H9 (cell line): ENCODE measurements at regions not wholly inside any gene's neighbourhood (a gene's known extent, or its start where the extent isn't known, plus 50 kb on each side); places are given as distances from the start of the nearest gene placed in this dataset.

Experiments
- DNase-seq: peaks from one replicate; pipeline ENCODE4 v3.0.0-alpha.2; 2017
- H2AFZ ChIP-seq: one replicate; pipeline ENCODE4 v1.6.1; 2013; ENCODE audit warnings: mild to moderate bottlenecking, low read length, control low read depth, moderate library complexity
- H2AK5ac ChIP-seq: 2 replicates; pipeline ENCODE4 v1.6.1; 2013; ENCODE audit warnings: low read length, control low read depth, mixed read lengths; ENCODE audit not compliant: insufficient read length
- H2BK120ac ChIP-seq: one replicate; pipeline ENCODE4 v1.6.1; 2013; ENCODE audit warnings: low read depth, mild to moderate bottlenecking, low read length, control low read depth, inconsistent platforms; ENCODE audit not compliant: poor library complexity, severe bottlenecking
- H2BK12ac ChIP-seq: 2 replicates; pipeline ENCODE4 v1.6.1; 2013; ENCODE audit warnings: low read length, control low read depth, mixed read lengths, low read depth; ENCODE audit not compliant: insufficient read length
- H2BK15ac ChIP-seq: 2 replicates; pipeline ENCODE4 v1.6.1; 2013; ENCODE audit warnings: low read depth, low read length, control low read depth
- H2BK20ac ChIP-seq: one replicate; pipeline ENCODE4 v1.6.1; 2013; ENCODE audit warnings: low read depth, mild to moderate bottlenecking, low read length, control low read depth, inconsistent platforms; ENCODE audit not compliant: poor library complexity, severe bottlenecking
- H2BK5ac ChIP-seq: 2 replicates; pipeline ENCODE4 v1.6.1; 2013; ENCODE audit warnings: low read length, control low read depth, mixed read lengths; ENCODE audit not compliant: insufficient read length
- H3K14ac ChIP-seq: 2 replicates; pipeline ENCODE4 v1.6.1; 2013; ENCODE audit warnings: low read length, control low read depth; ENCODE audit not compliant: insufficient read depth
- H3K18ac ChIP-seq: 2 replicates; pipeline ENCODE4 v1.6.1; 2013; ENCODE audit warnings: low read depth, mild to moderate bottlenecking, mixed read lengths, low read length, control low read depth; ENCODE audit not compliant: insufficient read length
- H3K23ac ChIP-seq: 2 replicates; pipeline ENCODE4 v1.6.1; 2013; ENCODE audit warnings: low read length, control low read depth, mixed read lengths, low read depth; ENCODE audit not compliant: insufficient read length
- H3K23me2 ChIP-seq: 2 replicates; pipeline ENCODE4 v1.6.1; 2013; ENCODE audit warnings: low read depth, mild to moderate bottlenecking, mixed read lengths, low read length, control low read depth; ENCODE audit not compliant: insufficient read length, poor library complexity, severe bottlenecking
- H3K27ac ChIP-seq: 2 replicates; pipeline ENCODE4 v1.5.1; 2013; ENCODE audit warnings: low read length, control low read depth, mixed read lengths, low read depth; ENCODE audit not compliant: insufficient read length
- H3K27me3 ChIP-seq: 2 replicates; pipeline ENCODE4 v1.6.1; 2013; ENCODE audit warnings: low read length, control low read depth, inconsistent platforms; ENCODE audit not compliant: insufficient read depth
- H3K4ac ChIP-seq: 2 replicates; pipeline ENCODE4 v1.6.1; 2013; ENCODE audit warnings: low read depth, mild to moderate bottlenecking, control low read depth, inconsistent platforms, low read length, moderate library complexity
- H3K4me1 ChIP-seq: 2 replicates; pipeline ENCODE4 v1.6.1; 2013; ENCODE audit warnings: low read length, control low read depth, inconsistent platforms; ENCODE audit not compliant: insufficient read depth
- H3K4me2 ChIP-seq: 2 replicates; pipeline ENCODE4 v1.6.1; 2013; ENCODE audit warnings: low read length, control low read depth, mixed read lengths; ENCODE audit not compliant: insufficient read length, insufficient read depth
- H3K56ac ChIP-seq: 2 replicates; pipeline ENCODE4 v1.6.1; 2013; ENCODE audit warnings: low read depth, mild to moderate bottlenecking, mixed read lengths, low read length, control low read depth; ENCODE audit not compliant: insufficient read length
- H3K79me1 ChIP-seq: 2 replicates; pipeline ENCODE4 v1.6.1; 2013; ENCODE audit warnings: low read depth, mild to moderate bottlenecking, moderate library complexity, low read length, control low read depth, inconsistent platforms; ENCODE audit not compliant: insufficient read depth, poor library complexity, severe bottlenecking
- H3K79me2 ChIP-seq: 2 replicates; pipeline ENCODE4 v1.6.1; 2013; ENCODE audit warnings: low read length, control low read depth, inconsistent platforms; ENCODE audit not compliant: insufficient read depth
- H3K9ac ChIP-seq: 2 replicates; pipeline ENCODE4 v1.6.1; 2013; ENCODE audit warnings: low read length, control low read depth, mixed read lengths; ENCODE audit not compliant: insufficient read length; ENCODE audit errors: extremely low read depth
- H3K9me3 ChIP-seq: one replicate; pipeline ENCODE4 v1.6.1; 2013; ENCODE audit warnings: low read depth, low read length, inconsistent platforms; ENCODE audit not compliant: control insufficient read depth
- H3T11ph ChIP-seq: one replicate; pipeline ENCODE4 v1.6.1; 2013; ENCODE audit warnings: mild to moderate bottlenecking, low read length, control low read depth, inconsistent platforms
- H4K20me1 ChIP-seq: one replicate; pipeline ENCODE4 v1.6.1; 2013; ENCODE audit not compliant: control insufficient read depth, insufficient read length, insufficient read depth
- H4K5ac ChIP-seq: 2 replicates; pipeline ENCODE4 v1.6.1; 2013; ENCODE audit warnings: low read depth, mild to moderate bottlenecking, mixed read lengths, low read length, control low read depth; ENCODE audit not compliant: insufficient read length
- H4K8ac ChIP-seq: replicated peaks from 2 replicates; pipeline ENCODE4 v1.6.1; 2013; ENCODE audit warnings: low read length, control low read depth, mixed read lengths, low read depth; ENCODE audit not compliant: insufficient read length
- H4K91ac ChIP-seq: 2 replicates; pipeline ENCODE4 v1.6.1; 2013; ENCODE audit warnings: low read depth, mild to moderate bottlenecking, moderate library complexity, mixed read lengths, low read length, control low read depth; ENCODE audit not compliant: insufficient read length
- H3K27ac Mint-ChIP-seq, 3 experiments: 2 replicates in 2 of 3; 3 replicates in 1 of 3; pipeline ENCODE4 v1.8.0; 2020 to 2021; ENCODE audit warnings: mixed read lengths in 3 of 3, mild to moderate bottlenecking in 1 of 3, moderate library complexity in 1 of 3
- H3K27me3 Mint-ChIP-seq: 2 replicates; pipeline ENCODE4 v1.8.0; 2021; ENCODE audit warnings: low read depth, mild to moderate bottlenecking, moderate library complexity, mixed read lengths
- H3K36me3 Mint-ChIP-seq, 3 experiments: 2 replicates in 2 of 3; 3 replicates in 1 of 3; pipeline ENCODE4 v1.8.0; 2020 to 2021; ENCODE audit warnings: low read depth in 3 of 3, mixed read lengths in 3 of 3; ENCODE audit not compliant: insufficient read depth in 1 of 3
- H3K4me1 Mint-ChIP-seq, 2 experiments: 2 replicates each; pipeline ENCODE4 v1.8.0; 2020; ENCODE audit warnings: mixed read lengths in 2 of 2
- H3K4me3 Mint-ChIP-seq, 2 experiments: 2 replicates in 1 of 2; 3 replicates in 1 of 2; pipeline ENCODE4 v1.8.0; 2020 to 2021; ENCODE audit warnings: mild to moderate bottlenecking in 2 of 2, mixed read lengths in 2 of 2, moderate library complexity in 1 of 2
- H3K9me3 Mint-ChIP-seq, 2 experiments: 2 replicates in 1 of 2; 3 replicates in 1 of 2; pipeline ENCODE4 v1.8.0; 2020; ENCODE audit warnings: mild to moderate bottlenecking in 2 of 2, mixed read lengths in 2 of 2, moderate library complexity in 1 of 2
- CTCF ChIP-seq: fragments of 200-600 bp; sonication (generic); conservative IDR thresholded peaks from 3 replicates; pipeline ENCODE4 v1.8.0; 2021; ENCODE audit warnings: antibody characterized with exemption, mild to moderate bottlenecking
- WGBS: extraction: QIAGEN DNeasy Blood & Tissue Kit; methylation state at CpG from one replicate; pipeline ENCODE4 v1.1.7; 2013; ENCODE audit warnings: missing lambda C conversion rate, low lambda C conversion rate, mixed read lengths; ENCODE audit not compliant: insufficient read length; ENCODE audit errors: extremely low coverage; 5-methylcytosine and 5-hydroxymethylcytosine counted together

GRCh38 chr3:159841766-159842165, 146.9 kb upstream of the IL12A start:
- Histone ChIP-seq H3K27me3 (no peaks in the 10 kb centered on the region), H3K14ac (no peak overlapping the region), H3K4ac (no peak overlapping the region), H3K9me3 (no peaks in the 10 kb centered on the region), H3K79me2 (no peaks in the 10 kb centered on the region; the same call in 1 of the 2 replicates), H2BK120ac (no peak overlapping the region), H3K9ac (no peak overlapping the region), H4K8ac (no peak overlapping the region), H2BK20ac (no peak overlapping the region), H3K23ac (no peak overlapping the region), H2BK5ac (no peak overlapping the region), H3K4me1 (no peaks in the 10 kb centered on the region; the same call in 1 of the 2 replicates), H3K27ac (no peak overlapping the region), H3K79me1 (no peaks in the 10 kb centered on the region), H2BK15ac (no peak overlapping the region), H3K18ac (no peak overlapping the region), H3T11ph (no peak overlapping the region), H3K56ac (no peak overlapping the region), H2AK5ac (no peak overlapping the region), H2BK12ac (no peak overlapping the region), H4K20me1 (no peaks in the 10 kb centered on the region), H3K4me2 (no peak overlapping the region), H2AFZ (no peak overlapping the region), H4K91ac (no peak overlapping the region), H4K5ac (no peak overlapping the region), H3K23me2 (peaks cover 5% of the 10 kb centered on the region)
- H3K27me3 Mint-ChIP-seq = no peaks in the 10 kb centered on the region
- no peak overlapping the region for H3K27ac Mint-ChIP-seq
- no peaks in the 10 kb centered on the region; a peak in 1 of 5 replicates for H3K9me3 Mint-ChIP-seq
- H3K36me3 Mint-ChIP-seq = peaks cover 0 to 3% (median 0%) of the 10 kb centered on the region in 3 experiments; a peak in 2 of 7 replicates
- DNase-seq = no peak
- no peak overlapping the region for H3K4me3 Mint-ChIP-seq
- H3K4me1 Mint-ChIP-seq = peaks cover 30 to 37% of the 10 kb centered on the region in 2 experiments
- no peak for TF ChIP-seq CTCF
- no CpG with 5 or more reads among the region's 1 CpG for WGBS
